HG02981 (cell line): ENCODE measurements at regions not wholly inside any gene's neighbourhood (a gene's known extent, or its start where the extent isn't known, plus 50 kb on each side); places are given as distances from the start of the nearest gene placed in this dataset.
"Not testable (repeated sequence)": the region's sequence is repeated elsewhere in the genome, so short reads cannot be mapped to it uniquely, and the experiment has no call there.

ENCODE experiments used
- ATAC-seq: cut with Tn5 transposase; IDR thresholded peaks from one replicate; pipeline ENCODE4 v1.9.1; 2021; ENCODE audit warnings: mild to moderate bottlenecking, moderate library complexity; ENCODE audit not compliant: unreplicated experiment

GRCh38 chr9:90458485-90458884 is 184.1 kb downstream of the DIRAS2 start:
- ATAC-seq, result no peak

- peak; percentile 76 for ATAC-seq
Measured at GRCh38 chr9:90459321-90459720, 183.3 kb downstream of the DIRAS2 start.

GRCh38 chr9:90460220-90460619 is 182.4 kb downstream of the DIRAS2 start:
- ATAC-seq, result no peak

- no peak for ATAC-seq
Measured at GRCh38 chr9:90464978-90465377, 177.6 kb downstream of the DIRAS2 start.

GRCh38 chr9:90466441-90466840 is 176.2 kb downstream of the DIRAS2 start:
- ATAC-seq, result no peak

GRCh38 chr9:90469435-90469834 is 173.2 kb downstream of the DIRAS2 start:
- ATAC-seq, result no peak

- no peak for ATAC-seq
Measured at GRCh38 chr9:90469865-90470387, 172.7 kb downstream of the DIRAS2 start.

- no peak for ATAC-seq
Measured at GRCh38 chr9:90476058-90476457, 166.6 kb downstream of the DIRAS2 start.

- ATAC-seq, result no peak
Measured at GRCh38 chr9:90477535-90477934, 165.1 kb downstream of the DIRAS2 start.

GRCh38 chr9:90478821-90479220 is 163.8 kb downstream of the DIRAS2 start:
- ATAC-seq, result no peak

- ATAC-seq, result no peak
Measured at GRCh38 chr9:90485028-90485427, 157.6 kb downstream of the DIRAS2 start.

- no peak for ATAC-seq
Measured at GRCh38 chr9:90489066-90489465, 153.6 kb downstream of the DIRAS2 start.

GRCh38 chr9:90499761-90500160 is 142.9 kb downstream of the DIRAS2 start:
- ATAC-seq, result no peak

GRCh38 chr9:90502134-90502533 is 140.5 kb downstream of the DIRAS2 start:
- ATAC-seq, result no peak

- no peak for ATAC-seq
Measured at GRCh38 chr9:90504486-90504885, 138.1 kb downstream of the DIRAS2 start.

GRCh38 chr9:90505695-90506094 is 136.9 kb downstream of the DIRAS2 start:
- ATAC-seq, result no peak

- ATAC-seq, result not testable (repeated sequence)
Measured at GRCh38 chr9:90506402-90506801, 136.2 kb downstream of the DIRAS2 start.

- no peak for ATAC-seq
Measured at GRCh38 chr9:90507621-90508020, 135.0 kb downstream of the DIRAS2 start.

- no peak for ATAC-seq
Measured at GRCh38 chr9:90508940-90509339, 133.7 kb downstream of the DIRAS2 start.

GRCh38 chr9:90511711-90512110 is 130.9 kb downstream of the DIRAS2 start:
- ATAC-seq, result no peak

- ATAC-seq, result no peak
Measured at GRCh38 chr9:90514877-90515276, 127.7 kb downstream of the DIRAS2 start.

GRCh38 chr9:90515510-90515909 is 127.1 kb downstream of the DIRAS2 start:
- ATAC-seq, result no peak

- no peak for ATAC-seq
Measured at GRCh38 chr9:90517103-90517502, 125.5 kb downstream of the DIRAS2 start.
